ENCODE measurements at regions not wholly inside any gene's neighbourhood (a gene's known extent, or its start where the extent isn't known, plus 50 kb on each side); places are given as distances from the start of the nearest gene placed in this dataset.

DNA sequence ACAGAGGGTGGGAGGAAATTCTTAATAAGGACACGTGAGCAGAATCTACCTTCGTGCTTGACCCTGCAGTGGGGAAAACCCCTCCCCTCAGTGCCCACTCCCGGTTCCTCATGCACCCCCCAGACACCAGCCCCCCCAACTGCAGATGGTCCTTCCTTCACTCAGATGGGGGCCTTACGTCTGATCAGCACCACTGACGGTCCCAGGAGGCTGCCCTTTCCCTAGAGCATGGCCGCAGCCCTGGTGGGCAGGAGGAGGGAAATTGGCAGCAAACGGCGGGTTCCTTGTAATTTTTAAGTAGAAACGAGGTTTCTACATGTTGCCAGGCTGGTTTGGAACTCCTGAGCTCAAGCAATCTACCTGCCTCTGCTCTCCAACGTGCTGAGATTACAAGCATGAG, 477.7 kb downstream of the TBC1D22A start:
- Histone ChIP-seq H3K27ac (no peak overlapping the region), H3K4me3 (no peak overlapping the region), H3K9me3 (peaks cover 9% of the 10 kb centered on the region), H3K27me3 (replicated peaks; ENCODE audit: insufficient read depth) (no peaks in the 10 kb centered on the region), H3K4me1 (ENCODE audit: control insufficient read depth in 1 of 2, low read depth in 2 of 2) (no peaks in the 10 kb centered on the region), H3K36me3 (no peaks in the 10 kb centered on the region)
- no peak for TF ChIP-seq CTCF (IDR thresholded peaks at IDR 0.05)
- ATAC-seq (ENCODE audit: insufficient number of reproducible peaks, low FRiP score, low read depth) (no peak), DNase-seq (ENCODE audit: low spot score) (no peak)

GRCh38 chr22:47239474-47239860, 477.0 kb downstream of the TBC1D22A start:
- no peak for DNase-seq (ENCODE audit: low spot score)
- ATAC-seq (ENCODE audit: insufficient number of reproducible peaks, low FRiP score, low read depth): no peak
- H3K9me3 ChIP-seq: peaks cover 9% of the 10 kb centered on the region
- H3K27ac ChIP-seq: no peak overlapping the region
- H3K27me3 ChIP-seq (replicated peaks; ENCODE audit: insufficient read depth): no peaks in the 10 kb centered on the region
- H3K4me3 ChIP-seq: no peak overlapping the region
- no peaks in the 10 kb centered on the region for H3K36me3 ChIP-seq
- H3K4me1 ChIP-seq (ENCODE audit: control insufficient read depth in 1 of 2, low read depth in 2 of 2): no peaks in the 10 kb centered on the region
- no peak for TF ChIP-seq CTCF (IDR thresholded peaks at IDR 0.05)

DNA sequence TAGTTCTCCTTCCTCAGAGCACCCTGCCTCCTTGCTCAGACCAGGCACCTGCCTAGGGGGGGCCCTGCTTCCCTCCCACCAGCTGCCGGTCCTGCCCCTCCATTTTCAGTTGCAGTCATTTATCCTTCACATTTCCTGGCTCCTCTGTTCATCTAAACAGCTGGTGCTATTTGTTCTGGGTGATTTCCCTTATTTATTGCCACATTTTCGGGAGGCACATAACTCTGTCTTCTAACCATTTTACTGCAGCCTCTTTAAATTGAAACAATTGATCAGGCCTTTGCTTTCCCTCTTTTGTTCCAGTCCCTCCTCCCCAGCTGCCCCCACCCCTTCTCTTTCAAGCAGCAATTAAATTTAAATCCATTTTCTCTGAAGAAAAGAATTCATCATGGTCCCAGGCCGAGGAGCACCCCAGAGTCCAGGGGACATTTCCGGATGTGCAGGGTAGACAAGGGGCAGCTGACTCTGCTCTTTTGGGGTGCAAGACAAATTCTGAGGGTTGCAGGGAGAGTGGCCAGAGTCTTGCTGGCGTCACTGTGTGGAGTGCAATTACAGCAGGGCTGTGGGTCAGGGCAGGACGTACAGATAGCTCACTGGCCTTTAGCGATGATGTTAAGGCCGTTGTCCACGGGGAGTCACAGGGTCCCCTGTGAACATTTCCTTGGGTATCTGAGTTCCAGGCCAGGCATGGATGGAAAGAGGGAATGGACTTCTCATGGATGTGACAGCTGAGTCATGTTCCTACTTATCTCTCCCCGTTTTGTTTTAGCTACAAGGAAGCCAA, 476.4 kb downstream of the TBC1D22A start:
- Histone ChIP-seq H3K27ac (no peak overlapping the region), H3K4me1 (ENCODE audit: control insufficient read depth in 1 of 2, low read depth in 2 of 2) (no peaks in the 10 kb centered on the region), H3K27me3 (replicated peaks; ENCODE audit: insufficient read depth) (no peaks in the 10 kb centered on the region), H3K9me3 (peaks cover 9% of the 10 kb centered on the region), H3K36me3 (no peaks in the 10 kb centered on the region), H3K4me3 (no peak overlapping the region)
- TF ChIP-seq CTCF (IDR thresholded peaks at IDR 0.05): no peak
- DNase-seq (ENCODE audit: low spot score) (no peak), ATAC-seq (ENCODE audit: insufficient number of reproducible peaks, low FRiP score, low read depth) (no peak)

GRCh38 chr22:47237890-47238480, 475.5 kb downstream of the TBC1D22A start:
- DNase-seq (ENCODE audit: low spot score): no peak
- H3K9me3 ChIP-seq: peaks cover 6% of the 10 kb centered on the region
- H3K27me3 ChIP-seq (replicated peaks; ENCODE audit: insufficient read depth): no peaks in the 10 kb centered on the region
- H3K4me1 ChIP-seq (ENCODE audit: control insufficient read depth in 1 of 2, low read depth in 2 of 2): no peaks in the 10 kb centered on the region
- TF ChIP-seq CTCF (IDR thresholded peaks at IDR 0.05): no peak
- H3K4me3 ChIP-seq: no peak overlapping the region
- H3K36me3 ChIP-seq: no peaks in the 10 kb centered on the region
- no peak overlapping the region for H3K27ac ChIP-seq
- no peak for ATAC-seq (ENCODE audit: insufficient number of reproducible peaks, low FRiP score, low read depth)

DNA sequence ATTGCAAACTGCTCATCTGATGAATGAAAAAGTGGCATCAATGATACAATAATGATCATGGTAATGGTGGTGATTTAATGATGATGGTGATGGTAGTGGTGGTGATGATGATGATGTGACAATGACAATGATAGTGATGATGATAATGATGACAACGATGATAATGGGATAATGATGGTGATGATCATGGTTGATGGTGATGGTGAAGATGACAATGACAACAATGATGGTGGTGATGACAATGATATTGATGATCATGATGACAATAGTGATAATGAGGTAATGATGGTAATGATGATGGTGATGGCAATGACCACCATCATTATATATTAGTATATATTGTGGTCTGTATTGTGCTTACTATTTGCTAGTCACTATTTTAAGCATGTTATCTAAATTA, 474.3 kb downstream of the TBC1D22A start:
- no peak overlapping the region for H3K4me3 ChIP-seq
- no peaks in the 10 kb centered on the region for H3K27me3 ChIP-seq (replicated peaks; ENCODE audit: insufficient read depth)
- ATAC-seq (ENCODE audit: insufficient number of reproducible peaks, low FRiP score, low read depth) (no peak), DNase-seq (ENCODE audit: low spot score) (no peak)
- H3K9me3 ChIP-seq: no peaks in the 10 kb centered on the region
- TF ChIP-seq CTCF (IDR thresholded peaks at IDR 0.05): no peak
- H3K27ac ChIP-seq: no peak overlapping the region
- no peaks in the 10 kb centered on the region for H3K4me1 ChIP-seq (ENCODE audit: control insufficient read depth in 1 of 2, low read depth in 2 of 2)
- H3K36me3 ChIP-seq: no peaks in the 10 kb centered on the region
